ENCODE measurements at regions not wholly inside any gene's neighbourhood (a gene's known extent, or its start where the extent isn't known, plus 50 kb on each side); places are given as distances from the start of the nearest gene placed in this dataset.

DNA sequence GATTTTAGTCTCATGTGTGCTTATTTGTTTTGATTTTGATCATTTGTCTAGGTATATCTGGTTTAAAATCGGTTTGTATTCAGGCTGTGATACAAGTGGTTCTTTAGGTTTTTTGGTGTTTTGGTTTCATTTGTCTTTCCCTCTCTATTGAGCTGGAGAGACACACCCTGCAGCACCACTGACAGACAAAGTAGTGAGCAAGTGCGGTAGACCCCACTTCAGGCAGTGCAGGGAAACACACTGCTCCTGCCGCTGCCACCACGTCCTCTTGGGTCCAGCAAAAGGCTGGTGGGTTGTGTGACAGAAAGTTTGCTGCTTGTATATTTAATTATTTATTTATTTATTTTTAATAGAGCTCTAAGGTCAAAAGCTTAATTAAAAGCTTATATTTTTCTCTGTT lies 801.0 kb downstream of the NR2F1-AS1 start:
- TF ChIP-seq, protein P1, sequence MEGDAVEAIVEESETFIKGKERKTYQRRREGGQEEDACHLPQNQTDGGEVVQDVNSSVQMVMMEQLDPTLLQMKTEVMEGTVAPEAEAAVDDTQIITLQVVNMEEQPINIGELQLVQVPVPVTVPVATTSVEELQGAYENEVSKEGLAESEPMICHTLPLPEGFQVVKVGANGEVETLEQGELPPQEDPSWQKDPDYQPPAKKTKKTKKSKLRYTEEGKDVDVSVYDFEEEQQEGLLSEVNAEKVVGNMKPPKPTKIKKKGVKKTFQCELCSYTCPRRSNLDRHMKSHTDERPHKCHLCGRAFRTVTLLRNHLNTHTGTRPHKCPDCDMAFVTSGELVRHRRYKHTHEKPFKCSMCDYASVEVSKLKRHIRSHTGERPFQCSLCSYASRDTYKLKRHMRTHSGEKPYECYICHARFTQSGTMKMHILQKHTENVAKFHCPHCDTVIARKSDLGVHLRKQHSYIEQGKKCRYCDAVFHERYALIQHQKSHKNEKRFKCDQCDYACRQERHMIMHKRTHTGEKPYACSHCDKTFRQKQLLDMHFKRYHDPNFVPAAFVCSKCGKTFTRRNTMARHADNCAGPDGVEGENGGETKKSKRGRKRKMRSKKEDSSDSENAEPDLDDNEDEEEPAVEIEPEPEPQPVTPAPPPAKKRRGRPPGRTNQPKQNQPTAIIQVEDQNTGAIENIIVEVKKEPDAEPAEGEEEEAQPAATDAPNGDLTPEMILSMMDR (conservative IDR thresholded peaks at IDR 0.05; ENCODE audit: low read depth in 2 of 2): no peak
- TF ChIP-seq EZH2 (IDR thresholded peaks at IDR 0.05; ENCODE audit: low read depth, unreplicated experiment): no peak
- TF ChIP-seq, protein P2, sequence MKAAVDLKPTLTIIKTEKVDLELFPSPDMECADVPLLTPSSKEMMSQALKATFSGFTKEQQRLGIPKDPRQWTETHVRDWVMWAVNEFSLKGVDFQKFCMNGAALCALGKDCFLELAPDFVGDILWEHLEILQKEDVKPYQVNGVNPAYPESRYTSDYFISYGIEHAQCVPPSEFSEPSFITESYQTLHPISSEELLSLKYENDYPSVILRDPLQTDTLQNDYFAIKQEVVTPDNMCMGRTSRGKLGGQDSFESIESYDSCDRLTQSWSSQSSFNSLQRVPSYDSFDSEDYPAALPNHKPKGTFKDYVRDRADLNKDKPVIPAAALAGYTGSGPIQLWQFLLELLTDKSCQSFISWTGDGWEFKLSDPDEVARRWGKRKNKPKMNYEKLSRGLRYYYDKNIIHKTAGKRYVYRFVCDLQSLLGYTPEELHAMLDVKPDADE (IDR thresholded peaks at IDR 0.05): no peak
- TF ChIP-seq EZH2phosphoT487 (IDR thresholded peaks at IDR 0.05; ENCODE audit: unreplicated experiment): no peak
- no peak for TF ChIP-seq STAT1 (IDR thresholded peaks at IDR 0.05; ENCODE audit: unreplicated experiment)
- TF ChIP-seq, protein P3, sequence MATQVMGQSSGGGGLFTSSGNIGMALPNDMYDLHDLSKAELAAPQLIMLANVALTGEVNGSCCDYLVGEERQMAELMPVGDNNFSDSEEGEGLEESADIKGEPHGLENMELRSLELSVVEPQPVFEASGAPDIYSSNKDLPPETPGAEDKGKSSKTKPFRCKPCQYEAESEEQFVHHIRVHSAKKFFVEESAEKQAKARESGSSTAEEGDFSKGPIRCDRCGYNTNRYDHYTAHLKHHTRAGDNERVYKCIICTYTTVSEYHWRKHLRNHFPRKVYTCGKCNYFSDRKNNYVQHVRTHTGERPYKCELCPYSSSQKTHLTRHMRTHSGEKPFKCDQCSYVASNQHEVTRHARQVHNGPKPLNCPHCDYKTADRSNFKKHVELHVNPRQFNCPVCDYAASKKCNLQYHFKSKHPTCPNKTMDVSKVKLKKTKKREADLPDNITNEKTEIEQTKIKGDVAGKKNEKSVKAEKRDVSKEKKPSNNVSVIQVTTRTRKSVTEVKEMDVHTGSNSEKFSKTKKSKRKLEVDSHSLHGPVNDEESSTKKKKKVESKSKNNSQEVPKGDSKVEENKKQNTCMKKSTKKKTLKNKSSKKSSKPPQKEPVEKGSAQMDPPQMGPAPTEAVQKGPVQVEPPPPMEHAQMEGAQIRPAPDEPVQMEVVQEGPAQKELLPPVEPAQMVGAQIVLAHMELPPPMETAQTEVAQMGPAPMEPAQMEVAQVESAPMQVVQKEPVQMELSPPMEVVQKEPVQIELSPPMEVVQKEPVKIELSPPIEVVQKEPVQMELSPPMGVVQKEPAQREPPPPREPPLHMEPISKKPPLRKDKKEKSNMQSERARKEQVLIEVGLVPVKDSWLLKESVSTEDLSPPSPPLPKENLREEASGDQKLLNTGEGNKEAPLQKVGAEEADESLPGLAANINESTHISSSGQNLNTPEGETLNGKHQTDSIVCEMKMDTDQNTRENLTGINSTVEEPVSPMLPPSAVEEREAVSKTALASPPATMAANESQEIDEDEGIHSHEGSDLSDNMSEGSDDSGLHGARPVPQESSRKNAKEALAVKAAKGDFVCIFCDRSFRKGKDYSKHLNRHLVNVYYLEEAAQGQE (IDR thresholded peaks at IDR 0.05; ENCODE audit: unreplicated experiment): no peak
- TF ChIP-seq POLR2AphosphoS5 (IDR thresholded peaks at IDR 0.05; ENCODE audit: low read depth): no peak
- TF ChIP-seq, protein P4, sequence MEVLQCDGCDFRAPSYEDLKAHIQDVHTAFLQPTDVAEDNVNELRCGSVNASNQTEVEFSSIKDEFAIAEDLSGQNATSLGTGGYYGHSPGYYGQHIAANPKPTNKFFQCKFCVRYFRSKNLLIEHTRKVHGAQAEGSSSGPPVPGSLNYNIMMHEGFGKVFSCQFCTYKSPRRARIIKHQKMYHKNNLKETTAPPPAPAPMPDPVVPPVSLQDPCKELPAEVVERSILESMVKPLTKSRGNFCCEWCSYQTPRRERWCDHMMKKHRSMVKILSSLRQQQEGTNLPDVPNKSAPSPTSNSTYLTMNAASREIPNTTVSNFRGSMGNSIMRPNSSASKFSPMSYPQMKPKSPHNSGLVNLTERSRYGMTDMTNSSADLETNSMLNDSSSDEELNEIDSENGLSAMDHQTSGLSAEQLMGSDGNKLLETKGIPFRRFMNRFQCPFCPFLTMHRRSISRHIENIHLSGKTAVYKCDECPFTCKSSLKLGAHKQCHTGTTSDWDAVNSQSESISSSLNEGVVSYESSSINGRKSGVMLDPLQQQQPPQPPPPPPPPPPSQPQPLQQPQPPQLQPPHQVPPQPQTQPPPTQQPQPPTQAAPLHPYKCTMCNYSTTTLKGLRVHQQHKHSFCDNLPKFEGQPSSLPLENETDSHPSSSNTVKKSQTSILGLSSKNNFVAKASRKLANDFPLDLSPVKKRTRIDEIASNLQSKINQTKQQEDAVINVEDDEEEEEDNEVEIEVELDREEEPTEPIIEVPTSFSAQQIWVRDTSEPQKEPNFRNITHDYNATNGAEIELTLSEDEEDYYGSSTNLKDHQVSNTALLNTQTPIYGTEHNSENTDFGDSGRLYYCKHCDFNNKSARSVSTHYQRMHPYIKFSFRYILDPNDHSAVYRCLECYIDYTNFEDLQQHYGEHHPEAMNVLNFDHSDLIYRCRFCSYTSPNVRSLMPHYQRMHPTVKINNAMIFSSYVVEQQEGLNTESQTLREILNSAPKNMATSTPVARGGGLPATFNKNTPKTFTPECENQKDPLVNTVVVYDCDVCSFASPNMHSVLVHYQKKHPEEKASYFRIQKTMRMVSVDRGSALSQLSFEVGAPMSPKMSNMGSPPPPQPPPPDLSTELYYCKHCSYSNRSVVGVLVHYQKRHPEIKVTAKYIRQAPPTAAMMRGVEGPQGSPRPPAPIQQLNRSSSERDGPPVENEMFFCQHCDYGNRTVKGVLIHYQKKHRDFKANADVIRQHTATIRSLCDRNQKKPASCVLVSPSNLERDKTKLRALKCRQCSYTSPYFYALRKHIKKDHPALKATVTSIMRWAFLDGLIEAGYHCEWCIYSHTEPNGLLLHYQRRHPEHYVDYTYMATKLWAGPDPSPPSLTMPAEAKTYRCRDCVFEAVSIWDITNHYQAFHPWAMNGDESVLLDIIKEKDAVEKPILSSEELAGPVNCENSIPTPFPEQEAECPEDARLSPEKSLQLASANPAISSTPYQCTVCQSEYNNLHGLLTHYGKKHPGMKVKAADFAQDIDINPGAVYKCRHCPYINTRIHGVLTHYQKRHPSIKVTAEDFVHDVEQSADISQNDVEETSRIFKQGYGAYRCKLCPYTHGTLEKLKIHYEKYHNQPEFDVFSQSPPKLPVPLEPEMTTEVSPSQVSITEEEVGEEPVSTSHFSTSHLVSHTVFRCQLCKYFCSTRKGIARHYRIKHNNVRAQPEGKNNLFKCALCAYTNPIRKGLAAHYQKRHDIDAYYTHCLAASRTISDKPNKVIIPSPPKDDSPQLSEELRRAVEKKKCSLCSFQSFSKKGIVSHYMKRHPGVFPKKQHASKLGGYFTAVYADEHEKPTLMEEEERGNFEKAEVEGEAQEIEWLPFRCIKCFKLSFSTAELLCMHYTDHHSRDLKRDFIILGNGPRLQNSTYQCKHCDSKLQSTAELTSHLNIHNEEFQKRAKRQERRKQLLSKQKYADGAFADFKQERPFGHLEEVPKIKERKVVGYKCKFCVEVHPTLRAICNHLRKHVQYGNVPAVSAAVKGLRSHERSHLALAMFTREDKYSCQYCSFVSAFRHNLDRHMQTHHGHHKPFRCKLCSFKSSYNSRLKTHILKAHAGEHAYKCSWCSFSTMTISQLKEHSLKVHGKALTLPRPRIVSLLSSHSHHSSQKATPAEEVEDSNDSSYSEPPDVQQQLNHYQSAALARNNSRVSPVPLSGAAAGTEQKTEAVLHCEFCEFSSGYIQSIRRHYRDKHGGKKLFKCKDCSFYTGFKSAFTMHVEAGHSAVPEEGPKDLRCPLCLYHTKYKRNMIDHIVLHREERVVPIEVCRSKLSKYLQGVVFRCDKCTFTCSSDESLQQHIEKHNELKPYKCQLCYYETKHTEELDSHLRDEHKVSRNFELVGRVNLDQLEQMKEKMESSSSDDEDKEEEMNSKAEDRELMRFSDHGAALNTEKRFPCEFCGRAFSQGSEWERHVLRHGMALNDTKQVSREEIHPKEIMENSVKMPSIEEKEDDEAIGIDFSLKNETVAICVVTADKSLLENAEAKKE (CRISPR knock-in tag; IDR thresholded peaks at IDR 0.05): no peak
- no peak for TF ChIP-seq CREB1 (CRISPR knock-in tag; IDR thresholded peaks at IDR 0.05; ENCODE audit: low read depth)
- TF ChIP-seq NANOG (IDR thresholded peaks at IDR 0.05; ENCODE audit: borderline replicate concordance): no peak

All from GM23338 (cell line).